Activated CD4-positive, alpha-beta T cell treated with anti-CD3 and anti-CD28 coated beads for 36 hours (primary cell): ENCODE measurements at regions not wholly inside any gene's neighbourhood (a gene's known extent, or its start where the extent isn't known, plus 50 kb on each side); places are given as distances from the start of the nearest gene placed in this dataset.
"Not testable (repeated sequence)": the region's sequence is repeated elsewhere in the genome, so short reads cannot be mapped to it uniquely, and the experiment has no call there.

Source experiments
- ATAC-seq: fragments of 200-7000 bp; cut with Tn5 transposase; one replicate; pipeline ENCODE4 v1.10.0; 2021; ENCODE audit warnings: mild to moderate bottlenecking, moderate library complexity
- CTCF ChIA-PET: fragments of 350-600 bp; sonication (Branson Sonifier 250); formaldehyde crosslinking; loops from one replicate; lab custom pipeline; 2021; ENCODE audit warnings: antibody characterized with exemption; lab: Charles Lee
- POLR2A ChIA-PET: fragments of 350-600 bp; sonication (Branson Sonifier 250); formaldehyde crosslinking; loops from one replicate; lab custom pipeline; 2021; ENCODE audit warnings: antibody characterized with exemption, inconsistent platforms; lab: Charles Lee
- DNase-seq: peaks from one replicate; pipeline ENCODE4 v3.0.0-alpha.2; 2020
- H3K27ac Mint-ChIP-seq: one replicate; pipeline ENCODE4 v1.8.0; 2021; ENCODE audit warnings: mixed read lengths
- H3K27me3 Mint-ChIP-seq: one replicate; pipeline ENCODE4 v1.8.0; 2021; ENCODE audit warnings: mixed read lengths
- H3K36me3 Mint-ChIP-seq: one replicate; pipeline ENCODE4 v1.8.0; 2021; ENCODE audit warnings: low read depth, mixed read lengths
- H3K4me1 Mint-ChIP-seq: one replicate; pipeline ENCODE4 v1.8.0; 2021; ENCODE audit warnings: mixed read lengths
- H3K4me3 Mint-ChIP-seq: one replicate; pipeline ENCODE4 v1.8.0; 2021; ENCODE audit warnings: mild to moderate bottlenecking, moderate library complexity, mixed read lengths
- H3K9me3 Mint-ChIP-seq: one replicate; pipeline ENCODE4 v1.8.0; 2021; ENCODE audit warnings: low read depth, mixed read lengths
- intact Hi-C, 2 experiments: fragments of 100-400 bp; cut with DNase I in 1 of 2; cut with micrococcal nuclease in 1 of 2; formaldehyde crosslinking; loops; one replicate each; pipeline versions ENCODE4 v1.14.2 to v1.15.1; 2022 to 2024; cut with DNase I, micrococcal nuclease

DNA sequence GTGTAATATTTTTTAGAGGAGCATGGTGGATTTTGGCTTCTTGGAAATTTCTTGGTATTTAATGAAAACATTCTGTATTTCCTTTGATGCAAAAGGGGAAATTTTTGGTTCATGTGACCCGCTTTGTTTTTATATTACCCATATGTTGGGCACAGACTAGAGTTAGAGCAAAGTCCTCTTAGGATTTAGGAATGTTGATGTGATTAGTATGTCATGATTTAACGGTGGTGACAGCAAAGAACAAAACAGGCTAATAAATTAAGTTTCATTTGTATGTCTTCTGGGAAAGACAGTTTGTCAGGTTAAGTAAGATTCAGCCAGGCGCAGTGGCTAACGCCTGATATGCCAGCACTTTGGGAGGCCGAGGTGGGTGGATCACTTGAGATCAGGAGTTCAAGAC, 304.6 kb downstream of the REEP3 start:
- no peak for ATAC-seq

DNA sequence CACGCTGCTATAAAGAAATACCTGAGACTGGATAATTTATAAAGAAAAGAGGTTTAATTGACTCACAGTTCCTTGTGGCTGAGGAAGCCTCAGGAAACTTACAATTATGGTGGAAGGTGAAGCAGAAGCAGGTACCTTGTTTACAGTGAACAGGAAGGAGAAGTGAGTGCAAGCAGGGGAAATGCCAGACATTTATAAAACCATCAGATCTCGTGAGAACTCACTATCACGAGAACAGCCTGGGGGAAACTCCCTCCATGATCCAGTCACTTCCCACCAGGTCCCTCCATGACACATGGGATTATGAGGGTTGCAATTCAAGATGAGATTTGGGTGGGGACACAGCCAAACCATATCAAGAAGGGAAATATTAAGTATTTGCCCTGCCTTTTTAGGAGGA, 305.8 kb downstream of the REEP3 start:
- POLR2A ChIA-PET, H3K9me3 Mint-ChIP-seq, intact Hi-C loops, H3K36me3 Mint-ChIP-seq, H3K4me3 Mint-ChIP-seq, H3K4me1 Mint-ChIP-seq, DNase-seq, ATAC-seq, H3K27ac Mint-ChIP-seq, CTCF ChIA-PET: not testable (repeated sequence)
- H3K27me3 Mint-ChIP-seq = peaks cover 25% of the 10 kb centered on the region

More for the DNA sequence above, 304.6 kb downstream of the REEP3 start:
- ChIA-PET POLR2A (no interaction called here), CTCF (no interaction called here)
- H3K36me3 Mint-ChIP-seq = no peaks in the 10 kb centered on the region
- no peaks in the 10 kb centered on the region for H3K9me3 Mint-ChIP-seq
- no peaks in the 10 kb centered on the region for H3K4me1 Mint-ChIP-seq
- intact Hi-C loops = no loop called here
- H3K27ac Mint-ChIP-seq = no peak overlapping the region
- peaks cover 31% of the 10 kb centered on the region for H3K27me3 Mint-ChIP-seq
- DNase-seq = no peak
- H3K4me3 Mint-ChIP-seq = no peak overlapping the region

DNA sequence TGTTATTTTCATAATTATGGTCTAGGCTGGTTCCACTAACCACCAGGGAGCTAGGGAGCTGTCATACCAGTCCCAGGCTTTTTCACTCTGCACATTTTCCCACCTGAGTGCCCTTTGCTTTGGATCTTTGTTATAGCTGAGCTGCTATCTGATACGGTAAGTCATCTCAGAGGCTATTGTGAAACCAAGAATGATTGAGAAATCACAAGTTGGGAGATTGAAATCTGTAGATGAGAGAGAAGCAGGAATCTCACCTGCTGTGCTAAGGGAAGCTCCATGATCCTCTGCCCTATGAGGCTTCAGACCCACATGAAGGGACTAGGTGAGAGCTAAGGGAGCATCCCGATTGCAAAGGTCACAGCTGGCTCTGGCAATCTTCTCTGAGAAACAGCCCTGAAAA, 307.8 kb downstream of the REEP3 start:
- no peaks in the 10 kb centered on the region for H3K4me1 Mint-ChIP-seq
- no peak overlapping the region for H3K4me3 Mint-ChIP-seq

DNA sequence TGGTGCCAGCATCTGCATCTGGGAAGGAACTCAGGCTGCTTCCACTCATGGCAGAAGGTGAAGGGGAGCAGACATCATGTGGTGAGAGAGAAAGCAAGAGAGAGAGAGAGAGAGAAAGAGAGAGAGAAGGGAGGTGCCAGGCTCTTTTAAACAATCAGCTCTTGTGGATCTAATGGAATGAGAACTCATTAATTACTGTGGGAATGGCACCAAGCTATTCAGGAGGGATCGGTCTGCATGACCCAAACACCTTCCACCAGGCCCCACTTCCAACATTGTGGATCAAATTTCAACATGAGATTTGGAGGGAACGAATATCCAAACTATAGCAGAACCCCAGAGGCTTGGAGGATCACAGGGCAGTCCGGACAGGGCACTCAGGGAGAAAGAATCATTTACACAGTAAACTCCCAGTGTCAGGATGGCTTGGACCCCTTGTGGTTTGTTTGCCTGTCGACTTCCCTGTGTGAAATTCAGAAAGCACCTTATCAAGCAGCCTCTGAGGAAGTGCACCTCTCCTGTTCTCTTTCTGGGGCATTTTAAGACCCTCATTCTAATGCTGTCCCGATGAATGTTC, 308.5 kb downstream of the REEP3 start:
- Mint-ChIP-seq H3K4me3 (no peak overlapping the region), H3K36me3 (no peaks in the 10 kb centered on the region), H3K27ac (no peak overlapping the region), H3K9me3 (no peaks in the 10 kb centered on the region), H3K27me3 (peaks cover 11% of the 10 kb centered on the region), H3K4me1 (no peaks in the 10 kb centered on the region)
- intact Hi-C loops = no loop called here
- CTCF ChIA-PET = no interaction called here
- POLR2A ChIA-PET = no interaction called here
- DNase-seq (no peak), ATAC-seq (no peak)

More for the DNA sequence above, 307.8 kb downstream of the REEP3 start:
- CTCF ChIA-PET = no interaction called here
- POLR2A ChIA-PET = no interaction called here
- Mint-ChIP-seq H3K36me3 (no peaks in the 10 kb centered on the region), H3K9me3 (no peaks in the 10 kb centered on the region), H3K27me3 (peaks cover 16% of the 10 kb centered on the region), H3K27ac (no peak overlapping the region)
- no peak for ATAC-seq
- DNase-seq = no peak
- intact Hi-C loops = no loop called here

DNA sequence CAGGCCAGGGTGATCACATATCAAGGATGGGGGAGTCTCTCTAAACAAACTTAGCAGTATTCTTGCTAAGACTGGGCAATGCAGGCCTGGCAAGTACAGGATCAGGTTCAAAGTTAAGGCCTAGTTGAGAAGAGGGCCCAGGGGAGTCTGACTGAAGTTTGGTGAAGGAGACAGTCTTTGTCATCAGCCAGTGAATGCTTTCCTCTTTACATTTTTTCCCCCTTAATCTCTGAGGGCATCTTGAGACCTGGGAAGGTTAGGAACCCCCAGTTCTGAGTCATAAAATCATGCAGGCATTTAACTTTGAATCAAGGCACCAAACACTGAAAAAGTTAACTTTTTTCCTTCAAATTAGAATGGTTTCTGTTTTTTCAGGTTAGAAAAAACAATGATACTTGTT, 311.5 kb downstream of the REEP3 start:
- Mint-ChIP-seq H3K27ac (no peak overlapping the region), H3K36me3 (no peaks in the 10 kb centered on the region), H3K4me1 (no peaks in the 10 kb centered on the region), H3K9me3 (no peaks in the 10 kb centered on the region), H3K27me3 (peaks cover 11% of the 10 kb centered on the region), H3K4me3 (no peak overlapping the region)
- ChIA-PET POLR2A (no interaction called here), CTCF (no interaction called here)
- intact Hi-C loops = no loop called here
- no peak for ATAC-seq
- DNase-seq = no peak

DNA sequence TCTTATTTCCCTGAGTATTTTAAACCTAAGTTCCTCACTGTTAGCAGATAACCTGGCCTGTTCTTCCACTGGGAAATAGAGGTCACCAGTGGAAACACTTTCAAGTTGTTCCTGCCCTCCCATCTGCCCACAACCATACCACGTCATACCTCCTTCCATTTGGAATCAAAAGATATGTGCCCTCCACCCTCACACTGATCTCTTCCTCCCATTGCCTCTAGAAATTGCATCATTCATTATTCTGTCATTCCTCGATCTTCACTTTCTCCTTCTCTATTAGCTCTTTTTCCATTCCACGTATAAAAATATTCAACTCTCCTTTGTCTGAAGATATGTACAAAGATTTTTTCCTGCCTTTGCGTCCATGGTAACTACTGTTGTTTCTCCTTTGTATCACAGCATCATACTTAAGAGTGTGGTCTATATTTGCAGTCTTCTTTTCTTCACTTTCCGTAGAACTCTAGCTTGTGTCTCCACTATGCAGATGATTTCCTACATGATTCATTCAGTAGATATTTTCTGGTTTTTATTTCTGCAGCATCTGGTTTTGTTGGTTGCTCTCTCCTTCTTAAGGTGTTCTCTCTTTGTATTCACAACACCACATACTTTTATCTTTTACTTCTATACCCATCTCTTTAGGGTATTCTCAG, 312.3 kb downstream of the REEP3 start:
- ATAC-seq (no peak), DNase-seq (no peak)
- H3K36me3 Mint-ChIP-seq = no peaks in the 10 kb centered on the region
- intact Hi-C loops = no loop called here
- no peak overlapping the region for H3K4me3 Mint-ChIP-seq
- H3K4me1 Mint-ChIP-seq = no peaks in the 10 kb centered on the region
- ChIA-PET CTCF (no interaction called here), POLR2A (no interaction called here)
- H3K9me3 Mint-ChIP-seq = no peaks in the 10 kb centered on the region
- H3K27me3 Mint-ChIP-seq = peaks cover 10% of the 10 kb centered on the region
- no peak overlapping the region for H3K27ac Mint-ChIP-seq

DNA sequence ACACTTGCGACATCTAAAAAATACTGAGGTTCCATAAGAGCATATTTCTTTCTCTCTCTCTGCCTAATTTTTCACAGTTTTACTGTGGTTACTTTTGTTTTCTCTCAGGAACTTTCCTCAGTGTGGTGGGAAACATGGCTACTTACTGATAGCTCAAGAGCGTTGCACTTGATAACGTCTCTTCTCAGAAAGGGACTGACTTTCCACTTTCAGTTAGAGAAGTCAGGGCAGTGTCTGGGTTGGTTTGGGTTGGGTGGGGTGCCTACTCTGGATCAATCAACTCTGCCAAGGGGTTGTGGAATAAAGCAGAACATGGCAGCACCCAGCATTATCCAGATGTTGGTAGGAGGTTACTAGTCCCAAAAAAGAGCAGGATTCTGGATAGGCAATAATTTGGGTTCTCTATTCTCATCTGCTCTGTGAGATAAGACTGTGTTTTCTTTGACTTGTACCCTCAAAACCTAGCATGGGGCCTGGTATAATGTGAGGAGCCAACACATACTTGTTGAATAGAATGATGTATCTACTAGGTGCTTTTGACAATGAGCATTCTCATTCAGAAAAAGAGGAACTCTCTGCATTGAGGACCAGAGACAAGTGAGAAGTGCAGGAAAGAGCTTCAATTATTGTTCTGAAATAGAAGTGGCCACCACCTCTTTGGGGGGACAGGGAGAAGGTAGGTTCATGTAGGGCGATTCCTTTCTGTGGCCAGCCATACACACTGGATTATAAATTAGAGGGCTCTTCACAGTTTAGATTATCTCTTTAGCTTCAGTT, 315.7 kb downstream of the REEP3 start:
- no peak for DNase-seq
- no peaks in the 10 kb centered on the region for H3K36me3 Mint-ChIP-seq
- POLR2A ChIA-PET = no interaction called here
- intact Hi-C loops = no loop called here
- no peaks in the 10 kb centered on the region for H3K4me1 Mint-ChIP-seq
- H3K4me3 Mint-ChIP-seq = no peak overlapping the region
- CTCF ChIA-PET = no interaction called here
- no peak for ATAC-seq
- H3K27me3 Mint-ChIP-seq = peaks cover 10% of the 10 kb centered on the region
- H3K27ac Mint-ChIP-seq = no peak overlapping the region
- H3K9me3 Mint-ChIP-seq = no peaks in the 10 kb centered on the region

DNA sequence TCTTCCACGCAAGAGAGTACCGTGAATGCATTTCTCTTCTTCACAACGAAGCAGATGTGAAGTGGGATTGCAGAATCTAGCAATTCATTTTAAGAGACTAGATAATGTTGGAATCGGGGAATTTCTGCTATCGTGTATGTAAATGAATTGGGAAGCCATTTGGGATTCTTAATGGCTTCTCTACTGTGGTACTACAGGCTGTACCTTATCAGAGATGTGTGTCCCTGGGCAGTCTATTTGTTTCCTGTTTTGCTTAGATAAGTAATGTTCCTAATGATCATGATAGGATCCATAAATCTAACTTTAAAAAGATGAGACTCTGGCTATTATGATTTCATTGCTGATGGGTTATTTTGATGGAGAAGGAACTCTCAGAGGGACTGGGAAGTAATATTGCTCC, 320.6 kb downstream of the REEP3 start:
- ATAC-seq = no peak
- intact Hi-C loops = no loop called here
- Mint-ChIP-seq H3K9me3 (no peaks in the 10 kb centered on the region), H3K4me3 (no peak overlapping the region), H3K4me1 (no peaks in the 10 kb centered on the region), H3K36me3 (no peaks in the 10 kb centered on the region), H3K27ac (no peak overlapping the region), H3K27me3 (peaks cover 18% of the 10 kb centered on the region)
- ChIA-PET CTCF (no interaction called here), POLR2A (no interaction called here)
- no peak for DNase-seq

DNA sequence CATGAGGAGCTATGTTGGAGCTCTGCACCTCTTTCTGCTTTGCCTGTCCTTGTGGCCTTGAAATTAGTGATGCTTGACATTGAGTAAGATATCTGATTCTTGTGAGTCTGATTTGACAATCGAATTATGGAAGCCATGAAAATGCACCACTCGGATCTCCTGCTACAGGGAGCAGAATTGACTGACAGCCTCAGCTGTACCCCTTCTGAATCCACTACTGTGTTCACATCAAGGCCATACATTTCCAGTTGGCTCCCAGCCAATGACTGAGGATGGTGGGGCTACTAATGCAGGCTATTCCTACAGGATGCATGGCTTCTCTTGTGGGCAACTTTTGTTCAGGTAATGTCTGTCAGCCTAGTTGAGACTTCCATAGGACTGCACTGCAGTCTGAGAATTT, 321.9 kb downstream of the REEP3 start:
- Mint-ChIP-seq H3K27me3 (peaks cover 15% of the 10 kb centered on the region), H3K4me1 (no peaks in the 10 kb centered on the region), H3K4me3 (no peak overlapping the region), H3K9me3 (no peaks in the 10 kb centered on the region), H3K36me3 (no peaks in the 10 kb centered on the region), H3K27ac (no peak overlapping the region)
- POLR2A ChIA-PET = interaction anchor here (0.5 kb wide), 2 partner anchors 109 to 609 kb away, joined by 3 to 6 read pairs; no protein-coding TSS in a partner anchor
- DNase-seq (no peak), ATAC-seq (no peak)
- CTCF ChIA-PET = no interaction called here
- intact Hi-C loops = no loop called here

DNA sequence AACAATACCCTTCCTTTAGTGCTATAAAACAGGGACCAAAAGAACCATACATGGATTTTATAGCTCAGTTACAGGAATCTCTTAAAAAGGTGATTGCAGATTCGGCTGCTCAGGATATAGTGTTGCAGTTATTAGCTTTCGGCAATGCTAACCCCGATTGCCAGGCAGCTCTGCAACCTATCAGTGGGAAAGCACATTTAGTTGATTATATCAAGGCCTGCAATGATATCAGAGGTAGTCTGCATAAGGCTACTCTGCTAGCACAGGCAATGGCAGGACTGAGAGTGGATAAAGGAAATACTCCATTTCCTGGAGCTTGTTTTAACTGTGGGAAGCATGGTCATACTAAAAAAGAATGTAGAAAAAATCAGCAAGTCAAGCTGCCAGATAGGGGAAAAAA, 327.7 kb downstream of the REEP3 start:
- POLR2A ChIA-PET, ATAC-seq, intact Hi-C loops, H3K27ac Mint-ChIP-seq, H3K4me1 Mint-ChIP-seq, H3K27me3 Mint-ChIP-seq, DNase-seq, H3K4me3 Mint-ChIP-seq, H3K36me3 Mint-ChIP-seq, H3K9me3 Mint-ChIP-seq: not testable (repeated sequence)
- CTCF ChIA-PET = interaction anchor here (0.6 kb wide), 1 partner anchor 1698 kb away, joined by 3 read pairs; no protein-coding TSS in a partner anchor

DNA sequence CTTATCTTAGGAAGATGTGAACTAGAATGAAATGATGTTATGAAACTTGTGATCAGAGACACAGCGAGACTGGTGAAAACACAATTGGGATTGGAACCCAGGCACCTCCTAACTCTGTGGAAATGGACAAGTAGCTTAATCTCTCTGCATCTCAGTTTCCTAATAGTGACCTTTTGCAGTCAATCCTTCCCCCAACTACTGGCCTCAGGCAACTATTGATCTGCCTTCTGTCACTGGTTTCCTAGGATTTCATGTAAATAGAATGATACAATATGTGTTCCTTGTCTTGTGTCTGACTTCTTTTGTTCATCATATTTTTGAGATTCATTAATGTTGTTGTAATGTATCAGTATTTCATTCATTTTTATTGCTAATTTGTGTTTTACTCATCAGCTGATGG, 341.7 kb downstream of the REEP3 start:
- ChIA-PET CTCF (interaction anchor here (0.6 to 0.7 kb wide), 2 partner anchors 72 to 1313 kb away, joined by 3 to 4 read pairs; no protein-coding TSS in a partner anchor), POLR2A (no interaction called here)
- Mint-ChIP-seq H3K9me3 (no peaks in the 10 kb centered on the region), H3K27ac (no peak overlapping the region), H3K4me1 (peaks cover 7% of the 10 kb centered on the region), H3K36me3 (no peaks in the 10 kb centered on the region), H3K4me3 (no peak overlapping the region), H3K27me3 (peaks cover 35% of the 10 kb centered on the region)
- ATAC-seq = no peak
- intact Hi-C loops = no loop called here
- DNase-seq = no peak

DNA sequence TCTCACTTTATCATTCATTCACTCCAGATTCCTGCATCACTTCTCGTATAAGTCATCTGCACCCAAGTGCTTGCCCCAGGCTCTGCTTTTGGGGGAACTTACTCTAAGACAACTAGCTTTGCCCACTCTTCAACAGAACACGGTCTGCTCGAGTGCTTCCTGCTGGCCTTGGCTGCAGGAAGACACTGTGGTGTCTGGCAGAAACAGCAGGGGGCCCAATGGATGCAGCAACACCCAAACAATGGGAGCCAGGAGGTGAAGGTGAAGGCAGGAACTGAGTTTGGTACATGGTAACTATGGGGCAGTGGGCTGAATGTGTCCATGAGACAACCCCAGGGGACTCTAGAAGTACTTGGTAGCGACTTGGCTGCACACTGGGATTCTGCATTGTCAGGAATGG, 344.0 kb downstream of the REEP3 start:
- ATAC-seq = no peak
- no peak for DNase-seq
- ChIA-PET CTCF (interaction anchor here (0.7 to 2.8 kb wide), 3 partner anchors 10 to 158 kb away, joined by 3 to 23 read pairs (median 3); no protein-coding TSS in a partner anchor), POLR2A (no interaction called here)
- no peaks in the 10 kb centered on the region for H3K36me3 Mint-ChIP-seq
- no peak overlapping the region for H3K4me3 Mint-ChIP-seq
- intact Hi-C loops = no loop called here
- H3K9me3 Mint-ChIP-seq = no peaks in the 10 kb centered on the region
- peaks cover 26% of the 10 kb centered on the region for H3K27me3 Mint-ChIP-seq
- H3K27ac Mint-ChIP-seq = no peak overlapping the region
- peaks cover 7% of the 10 kb centered on the region for H3K4me1 Mint-ChIP-seq
